IMR-90 (cell line): ENCODE measurements at regions not wholly inside any gene's neighbourhood (a gene's known extent, or its start where the extent isn't known, plus 50 kb on each side); places are given as distances from the start of the nearest gene placed in this dataset.

ENCODE experiments used
- ATAC-seq: fragments of 200-7000 bp; cut with Tn5 transposase; 2 replicates; pipeline ENCODE4 v1.9.1; 2020; ENCODE audit warnings: low read depth, mild to moderate bottlenecking, moderate library complexity
- BruUV-seq: library from RNA; stranded (reverse); fragments of 400-500 nt; replicated peaks from 2 replicates; lab custom pipeline; 2021; lab: Mats Ljungman, UMichigan
- CTCF ChIA-PET: fragments of 300-600 bp; formaldehyde crosslinking; extraction: SDS; loops from one replicate; lab custom pipeline; 2021; ENCODE audit warnings: antibody characterized with exemption; lab: Yijun Ruan, JAX
- POLR2A ChIA-PET: fragments of 300-600 bp; sonication (Branson Sonifier 250); formaldehyde crosslinking; loops from one replicate; lab custom pipeline; 2022; ENCODE audit warnings: antibody characterized with exemption; ENCODE audit not compliant: unreplicated experiment; lab: Charles Lee
- DNase-seq: peaks from one replicate; pipeline ENCODE4 v3.0.0; 2013
- H2AFZ ChIP-seq: replicated peaks from 2 replicates; pipeline ENCODE3; 2013; ENCODE audit warnings: low read length, mild to moderate bottlenecking; ENCODE audit not compliant: poor library complexity
- H2AK5ac ChIP-seq: 2 replicates; pipeline ENCODE4 v1.6.1; 2013; ENCODE audit warnings: low read depth, low read length, inconsistent platforms
- H2AK9ac ChIP-seq: replicated peaks from 2 replicates; pipeline ENCODE3; 2013; ENCODE audit warnings: mild to moderate bottlenecking, low read depth, low read length, moderate library complexity; ENCODE audit not compliant: poor library complexity
- H2BK120ac ChIP-seq: 2 replicates; pipeline ENCODE4 v1.6.1; 2013; ENCODE audit warnings: low read depth, low read length, inconsistent platforms
- H2BK15ac ChIP-seq: 3 replicates; pipeline ENCODE4 v1.6.1; 2013; ENCODE audit warnings: low read depth, low read length, inconsistent platforms
- H2BK20ac ChIP-seq: 2 replicates; pipeline ENCODE4 v1.6.1; 2013; ENCODE audit warnings: low read depth, mild to moderate bottlenecking, inconsistent platforms, low read length, moderate library complexity
- H2BK5ac ChIP-seq: 2 replicates; pipeline ENCODE4 v1.6.1; 2013; ENCODE audit warnings: mild to moderate bottlenecking, low read depth, low read length, inconsistent platforms; ENCODE audit not compliant: poor library complexity, severe bottlenecking
- H3K14ac ChIP-seq: replicated peaks from 2 replicates; pipeline ENCODE4 v1.6.1; 2013; ENCODE audit warnings: low read depth, low read length, inconsistent platforms
- H3K18ac ChIP-seq: 2 replicates; pipeline ENCODE4 v1.6.1; 2013; ENCODE audit warnings: low read depth, low read length, control low read depth
- H3K23ac ChIP-seq: 2 replicates; pipeline ENCODE4 v1.6.1; 2013; ENCODE audit warnings: low read depth, low read length, inconsistent platforms
- H3K27ac ChIP-seq: 2 replicates; pipeline ENCODE4 v1.5.1; 2013; ENCODE audit warnings: mild to moderate bottlenecking, control low read depth, low read length; ENCODE audit not compliant: insufficient read depth
- H3K27me3 ChIP-seq: 2 replicates; pipeline ENCODE4 v1.6.1; 2013; ENCODE audit warnings: low read length; ENCODE audit not compliant: control insufficient read depth, insufficient read depth
- H3K36me3 ChIP-seq: 2 replicates; pipeline ENCODE4 v1.6.1; 2013; ENCODE audit warnings: low read length, mixed read lengths; ENCODE audit not compliant: control insufficient read depth, insufficient read depth
- H3K4ac ChIP-seq: 2 replicates; pipeline ENCODE4 v1.6.1; 2013; ENCODE audit warnings: low read depth, low read length, inconsistent platforms
- H3K4me1 ChIP-seq: 2 replicates; pipeline ENCODE4 v1.6.1; 2013; ENCODE audit warnings: low read length, mixed read lengths; ENCODE audit not compliant: control insufficient read depth, insufficient read depth
- H3K4me2 ChIP-seq: 2 replicates; pipeline ENCODE4 v1.6.1; 2013; ENCODE audit warnings: low read depth, mild to moderate bottlenecking, control low read depth, low read length, moderate library complexity
- H3K4me3 ChIP-seq: 2 replicates; pipeline ENCODE4 v1.5.1; 2013; ENCODE audit warnings: low read depth, mild to moderate bottlenecking, control low read depth, low read length, moderate library complexity; ENCODE audit not compliant: insufficient read depth
- H3K56ac ChIP-seq: 2 replicates; pipeline ENCODE4 v1.6.1; 2013; ENCODE audit warnings: low read length, inconsistent platforms; ENCODE audit not compliant: insufficient read depth; ENCODE audit errors: extremely low read depth
- H3K79me1 ChIP-seq, 2 experiments: 2 replicates each; pipeline ENCODE4 v1.6.1; 2013; ENCODE audit warnings: low read length in 2 of 2, inconsistent platforms in 1 of 2, low read depth in 1 of 2
- H3K9ac ChIP-seq: 2 replicates; pipeline ENCODE4 v1.6.1; 2013; ENCODE audit warnings: low read depth, low read length, control low read depth
- H3K9me1 ChIP-seq: 2 replicates; pipeline ENCODE4 v1.6.1; 2013; ENCODE audit warnings: low read length, inconsistent platforms; ENCODE audit not compliant: insufficient read depth
- H3K9me3 ChIP-seq: 2 replicates; pipeline ENCODE4 v1.6.1; 2013; ENCODE audit warnings: low read length; ENCODE audit not compliant: control insufficient read depth, insufficient read depth
- H4K20me1 ChIP-seq: 2 replicates; pipeline ENCODE4 v1.6.1; 2013; ENCODE audit warnings: low read length, inconsistent platforms; ENCODE audit not compliant: insufficient read depth
- H4K5ac ChIP-seq: 2 replicates; pipeline ENCODE4 v1.6.1; 2013; ENCODE audit warnings: mild to moderate bottlenecking, low read depth, low read length, control low read depth
- H4K8ac ChIP-seq, 2 experiments: 2 replicates each; pipeline ENCODE4 v1.6.1; 2013; ENCODE audit warnings: low read depth in 2 of 2, low read length in 2 of 2, control low read depth in 1 of 2, inconsistent platforms in 1 of 2
- H4K91ac ChIP-seq: 2 replicates; pipeline ENCODE4 v1.6.1; 2013; ENCODE audit warnings: low read depth, low read length, inconsistent platforms; ENCODE audit not compliant: insufficient read depth
- CHD1 ChIP-seq: IDR thresholded peaks from 2 replicates; pipeline ENCODE4 v1.6.1; 2012; ENCODE audit warnings: low read depth, low read length, improper control_type of control experiment
- FOS ChIP-seq: fragments of 150-350 bp; IDR thresholded peaks from 2 replicates; pipeline ENCODE4 v1.6.1; 2016; ENCODE audit warnings: low read depth, low read length
- SMC3 ChIP-seq: fragments of 150-350 bp; IDR thresholded peaks from 2 replicates; pipeline ENCODE4 v1.6.1; 2016; ENCODE audit warnings: low read depth, mild to moderate bottlenecking, antibody characterized with exemption, low read length, moderate library complexity
- WGBS, 2 experiments: methylation state at CpG; one replicate each; pipeline versions ENCODE4 v1.1.5 to v1.1.7; 2013; ENCODE audit warnings: missing lambda C conversion rate in 2 of 2; ENCODE audit not compliant: insufficient read length in 1 of 2; ENCODE audit errors: extremely low coverage in 2 of 2; 5-methylcytosine and 5-hydroxymethylcytosine counted together
- dilution Hi-C: fragments of 300-500 bp; cut with HindIII; formaldehyde crosslinking; loops from one replicate; pipeline ENCODE4 v1.14.3; 2018; ENCODE audit warnings: low sequenced_read_pairs; ENCODE audit not compliant: unreplicated experiment
- in situ Hi-C: fragments of 300-500 bp; cut with MboI; formaldehyde crosslinking; loops from 3 replicates; pipeline ENCODE4 v1.14.3; 2019; ENCODE audit warnings: low sequenced_read_pairs, inconsistent platforms, mixed read lengths
- intact Hi-C: fragments of 100-400 bp; cut with micrococcal nuclease; formaldehyde crosslinking; loops from 2 replicates; pipeline ENCODE4 v1.10.0; 2022
- TF ChIP-seq, protein P1 (sequence below): fragments of 150-350 bp; IDR thresholded peaks from 2 replicates; pipeline ENCODE4 v1.6.1; 2017; ENCODE audit warnings: mild to moderate bottlenecking, antibody characterized with exemption, low read length, low read depth

DNA sequence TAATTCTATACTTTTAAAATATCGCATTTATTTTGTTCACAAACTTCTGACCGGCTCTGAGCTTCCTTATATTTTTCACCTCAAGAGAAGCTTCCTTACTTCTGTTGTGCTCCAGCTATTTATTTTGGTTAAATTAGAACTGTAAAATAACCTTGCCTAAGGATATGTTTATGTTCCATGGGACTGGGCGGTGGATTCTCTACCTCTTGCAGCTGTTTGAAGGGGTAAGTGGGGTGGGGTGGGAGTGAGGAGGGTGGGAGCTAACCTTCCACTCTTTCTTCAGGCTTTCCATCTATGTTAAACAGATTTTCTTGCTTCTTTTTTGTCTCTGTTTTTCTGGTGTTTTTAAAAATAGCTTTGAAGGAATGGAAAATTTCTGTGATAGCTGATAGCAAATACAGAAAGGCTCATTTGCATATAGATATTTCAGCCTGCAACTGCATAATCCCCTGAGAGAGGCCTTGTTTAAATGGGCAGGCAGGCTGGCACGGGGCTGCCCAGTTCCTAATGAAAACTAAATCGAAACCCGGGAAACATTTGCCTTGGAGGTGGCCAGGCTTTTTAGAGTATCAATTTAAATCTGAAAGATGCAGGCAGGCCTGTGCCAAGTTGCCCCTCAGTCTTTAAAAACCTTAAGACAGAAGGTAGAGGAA, 122.1 kb upstream of the DMAC1 start:
- Histone ChIP-seq H3K18ac (no peak overlapping the region), H3K14ac (no peak overlapping the region), H3K4me1 (no peaks in the 10 kb centered on the region), H3K4ac (no peak overlapping the region), H3K36me3 (no peaks in the 10 kb centered on the region), H3K4me3 (no peak overlapping the region), H3K9ac (no peak overlapping the region), H2AFZ (no peak overlapping the region), H2AK9ac (no peak overlapping the region), H3K4me2 (no peak overlapping the region), H4K20me1 (no peaks in the 10 kb centered on the region), H3K27ac (no peak overlapping the region), H3K9me1 (no peaks in the 10 kb centered on the region), H2BK20ac (no peak overlapping the region), H2BK15ac (no peak overlapping the region), H2BK5ac (no peak overlapping the region), H2AK5ac (no peak overlapping the region), H2BK120ac (no peak overlapping the region), H3K79me1 (no peaks in the 10 kb centered on the region), H4K8ac (no peak overlapping the region), H3K27me3 (no peaks in the 10 kb centered on the region), H3K56ac (no peak overlapping the region), H4K5ac (no peak overlapping the region), H3K9me3 (no peaks in the 10 kb centered on the region), H4K91ac (no peak overlapping the region), H3K23ac (no peak overlapping the region)
- TF ChIP-seq, protein P1, sequence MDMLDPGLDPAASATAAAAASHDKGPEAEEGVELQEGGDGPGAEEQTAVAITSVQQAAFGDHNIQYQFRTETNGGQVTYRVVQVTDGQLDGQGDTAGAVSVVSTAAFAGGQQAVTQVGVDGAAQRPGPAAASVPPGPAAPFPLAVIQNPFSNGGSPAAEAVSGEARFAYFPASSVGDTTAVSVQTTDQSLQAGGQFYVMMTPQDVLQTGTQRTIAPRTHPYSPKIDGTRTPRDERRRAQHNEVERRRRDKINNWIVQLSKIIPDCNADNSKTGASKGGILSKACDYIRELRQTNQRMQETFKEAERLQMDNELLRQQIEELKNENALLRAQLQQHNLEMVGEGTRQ: no peak
- TF ChIP-seq CHD1 (no peak), FOS (no peak), SMC3 (no peak)
- DNase-seq: no peak
- POLR2A ChIA-PET: no interaction called here
- 24% methylated on average over 3 of the region's 6 CpGs; no CpG with 5 or more reads in 1 of the 2 experiments for WGBS, 2 experiments
- dilution Hi-C loops (no loop called here), intact Hi-C loops (no loop called here), in situ Hi-C loops (no loop called here)
- CTCF ChIA-PET: no interaction called here
- no TSS peak for BruUV-seq
- no peak for ATAC-seq
